DOHH2 (cell line): ENCODE measurements at regions not wholly inside any gene's neighbourhood (a gene's known extent, or its start where the extent isn't known, plus 50 kb on each side); places are given as distances from the start of the nearest gene placed in this dataset.

Experiments
- H3F3A ChIP-seq: fragments of 200-600 bp; sonication (generic), shearing (Covaris generic); 2 replicates; pipeline ENCODE4 v1.6.0; 2016; ENCODE audit warnings: antibody characterized with exemption, mild to moderate bottlenecking; ENCODE audit not compliant: control insufficient read depth, insufficient read depth
- H3K27ac ChIP-seq: fragments of 200-600 bp; sonication (generic); 2 replicates; pipeline ENCODE4 v1.5.1; 2014; ENCODE audit warnings: low read depth, mild to moderate bottlenecking, low read length, moderate library complexity
- H3K27me3 ChIP-seq: fragments of 200-600 bp; sonication (generic); 2 replicates; pipeline ENCODE4 v1.6.1; 2014; ENCODE audit warnings: mild to moderate bottlenecking, low read length, mixed read lengths; ENCODE audit not compliant: control insufficient read depth
- H3K36me3 ChIP-seq: fragments of 200-600 bp; sonication (generic); 2 replicates; pipeline ENCODE4 v1.6.1; 2014; ENCODE audit warnings: mild to moderate bottlenecking, low read length, moderate library complexity, mixed read lengths; ENCODE audit not compliant: control insufficient read depth
- H3K4me1 ChIP-seq: fragments of 200-600 bp; sonication (generic); 2 replicates; pipeline ENCODE4 v1.6.1; 2014; ENCODE audit warnings: mild to moderate bottlenecking, low read length, mixed read lengths; ENCODE audit not compliant: control insufficient read depth
- H3K4me2 ChIP-seq: fragments of 200-600 bp; sonication (generic); 2 replicates; pipeline ENCODE4 v1.6.0; 2014; ENCODE audit warnings: mild to moderate bottlenecking, low read length, moderate library complexity
- H3K4me3 ChIP-seq: fragments of 200-600 bp; sonication (generic); 2 replicates; pipeline ENCODE4 v1.5.1; 2014; ENCODE audit warnings: mild to moderate bottlenecking, low read length, mixed read lengths
- H3K79me2 ChIP-seq: fragments of 200-600 bp; sonication (generic); 2 replicates; pipeline ENCODE4 v1.6.1; 2014; ENCODE audit warnings: mild to moderate bottlenecking, low read length, mixed read lengths; ENCODE audit not compliant: control insufficient read depth
- H3K9me2 ChIP-seq: fragments of 200-600 bp; sonication (generic); replicated peaks from 2 replicates; pipeline ENCODE4 v1.6.1; 2014; ENCODE audit warnings: mild to moderate bottlenecking, low read length, mixed read lengths; ENCODE audit not compliant: control insufficient read depth
- H3K9me3 ChIP-seq: fragments of 200-600 bp; sonication (generic); 2 replicates; pipeline ENCODE4 v1.6.1; 2014; ENCODE audit warnings: antibody characterized with exemption, low read length, mixed read lengths; ENCODE audit not compliant: control insufficient read depth, insufficient read depth
- H4K20me1 ChIP-seq: fragments of 200-600 bp; sonication (generic); 2 replicates; pipeline ENCODE4 v1.6.0; 2014; ENCODE audit warnings: low read depth, mild to moderate bottlenecking, antibody characterized with exemption, low read length, moderate library complexity; ENCODE audit not compliant: control insufficient read depth, insufficient read depth
- EZH2phosphoT487 ChIP-seq: fragments of 200-600 bp; sonication (generic); IDR thresholded peaks from 2 replicates; pipeline ENCODE4 v1.6.1; 2017; ENCODE audit warnings: borderline replicate concordance, mild to moderate bottlenecking, antibody characterized with exemption, low read length, moderate library complexity, mixed read lengths
- TF ChIP-seq, protein P1 (sequence below): fragments of 200-600 bp; sonication (generic); IDR thresholded peaks from one replicate; pipeline ENCODE4 v1.5.1; 2014; ENCODE audit warnings: antibody characterized with exemption, mild to moderate bottlenecking, low read depth, low read length; ENCODE audit not compliant: poor library complexity, severe bottlenecking

DNA sequence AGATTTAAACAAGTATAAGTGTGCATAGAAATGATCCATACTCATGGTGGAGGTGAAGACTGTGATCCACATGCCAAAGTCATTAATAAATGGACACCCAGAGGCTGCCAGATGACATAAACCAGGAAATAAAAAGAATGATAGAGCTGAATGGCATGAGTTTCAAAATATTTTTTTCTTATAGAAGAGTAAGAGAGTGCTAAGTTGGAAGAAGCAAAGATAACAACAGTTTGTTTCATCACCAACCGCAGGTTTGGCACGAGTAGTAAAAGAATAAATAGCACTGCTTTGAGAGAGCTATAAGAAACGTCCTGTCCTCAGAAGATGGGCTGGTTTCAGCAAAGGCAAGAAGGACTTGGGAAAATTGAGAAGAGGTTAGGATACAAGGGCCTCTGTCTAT, 246.9 kb downstream of the UBE3D start:
- H3K4me1 ChIP-seq: no peaks in the 10 kb centered on the region
- no peak overlapping the region for H3K4me2 ChIP-seq
- no peak for TF ChIP-seq EZH2phosphoT487
- TF ChIP-seq, protein P1, sequence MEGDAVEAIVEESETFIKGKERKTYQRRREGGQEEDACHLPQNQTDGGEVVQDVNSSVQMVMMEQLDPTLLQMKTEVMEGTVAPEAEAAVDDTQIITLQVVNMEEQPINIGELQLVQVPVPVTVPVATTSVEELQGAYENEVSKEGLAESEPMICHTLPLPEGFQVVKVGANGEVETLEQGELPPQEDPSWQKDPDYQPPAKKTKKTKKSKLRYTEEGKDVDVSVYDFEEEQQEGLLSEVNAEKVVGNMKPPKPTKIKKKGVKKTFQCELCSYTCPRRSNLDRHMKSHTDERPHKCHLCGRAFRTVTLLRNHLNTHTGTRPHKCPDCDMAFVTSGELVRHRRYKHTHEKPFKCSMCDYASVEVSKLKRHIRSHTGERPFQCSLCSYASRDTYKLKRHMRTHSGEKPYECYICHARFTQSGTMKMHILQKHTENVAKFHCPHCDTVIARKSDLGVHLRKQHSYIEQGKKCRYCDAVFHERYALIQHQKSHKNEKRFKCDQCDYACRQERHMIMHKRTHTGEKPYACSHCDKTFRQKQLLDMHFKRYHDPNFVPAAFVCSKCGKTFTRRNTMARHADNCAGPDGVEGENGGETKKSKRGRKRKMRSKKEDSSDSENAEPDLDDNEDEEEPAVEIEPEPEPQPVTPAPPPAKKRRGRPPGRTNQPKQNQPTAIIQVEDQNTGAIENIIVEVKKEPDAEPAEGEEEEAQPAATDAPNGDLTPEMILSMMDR: no peak
- H3K27me3 ChIP-seq: no peaks in the 10 kb centered on the region
- H3K4me3 ChIP-seq: no peak overlapping the region
- H3F3A ChIP-seq: no peaks in the 10 kb centered on the region
- no peaks in the 10 kb centered on the region for H3K9me2 ChIP-seq
- H3K9me3 ChIP-seq: no peaks in the 10 kb centered on the region
- H3K36me3 ChIP-seq: no peaks in the 10 kb centered on the region
- no peak overlapping the region for H3K27ac ChIP-seq
- no peaks in the 10 kb centered on the region for H3K79me2 ChIP-seq
- H4K20me1 ChIP-seq: no peaks in the 10 kb centered on the region

DNA sequence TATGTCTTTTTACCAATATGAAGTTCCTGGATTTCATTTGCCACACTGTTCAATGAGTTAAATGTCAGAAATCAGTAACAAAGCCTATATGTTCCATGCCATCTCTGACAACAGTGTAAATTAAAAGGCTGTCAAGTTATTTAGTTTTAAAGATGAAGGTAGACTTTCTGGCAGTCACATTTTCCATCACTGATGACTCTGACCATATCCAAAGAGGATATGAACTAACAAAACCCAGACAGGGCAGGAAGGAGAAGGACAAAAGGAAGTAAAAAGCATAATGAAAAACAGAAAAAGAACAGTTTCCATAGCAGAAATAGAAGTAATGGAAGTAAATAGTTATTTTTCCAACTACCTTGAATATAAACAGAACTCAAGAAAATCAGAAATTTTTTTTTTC, 242.3 kb downstream of the UBE3D start:
- no peak overlapping the region for H3K4me3 ChIP-seq
- H3K27ac ChIP-seq: no peak overlapping the region
- H3K27me3 ChIP-seq: no peaks in the 10 kb centered on the region
- no peaks in the 10 kb centered on the region for H4K20me1 ChIP-seq
- no peaks in the 10 kb centered on the region for H3F3A ChIP-seq
- no peak overlapping the region for H3K4me2 ChIP-seq
- no peaks in the 10 kb centered on the region for H3K79me2 ChIP-seq
- no peaks in the 10 kb centered on the region for H3K9me2 ChIP-seq
- no peaks in the 10 kb centered on the region for H3K9me3 ChIP-seq
- no peaks in the 10 kb centered on the region for H3K36me3 ChIP-seq
- no peaks in the 10 kb centered on the region for H3K4me1 ChIP-seq
- TF ChIP-seq, protein P1: no peak
- no peak for TF ChIP-seq EZH2phosphoT487

DNA sequence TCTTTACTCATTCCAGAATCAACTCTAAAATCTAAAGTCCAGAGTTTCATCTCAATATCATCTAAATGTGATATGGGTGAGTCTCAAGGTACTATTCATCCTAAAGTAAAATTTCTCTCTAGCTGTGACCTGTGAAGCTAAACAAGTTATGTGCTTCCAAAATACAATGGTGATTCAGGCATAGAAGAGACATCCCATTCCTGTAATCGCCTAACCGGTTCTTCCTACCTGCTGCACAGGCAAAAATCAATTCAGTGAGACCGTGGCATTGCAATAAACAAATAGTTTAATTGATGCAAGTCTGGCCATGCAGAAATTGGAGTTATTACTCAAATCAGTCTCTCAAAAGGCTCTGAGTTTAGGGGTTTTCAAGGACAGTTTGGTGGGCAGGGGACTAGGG, 232.8 kb downstream of the UBE3D start:
- no peaks in the 10 kb centered on the region for H3F3A ChIP-seq
- no peaks in the 10 kb centered on the region for H3K36me3 ChIP-seq
- H3K27me3 ChIP-seq: no peaks in the 10 kb centered on the region
- no peak overlapping the region for H3K4me2 ChIP-seq
- no peaks in the 10 kb centered on the region for H3K9me2 ChIP-seq
- no peaks in the 10 kb centered on the region for H3K9me3 ChIP-seq
- H3K79me2 ChIP-seq: no peaks in the 10 kb centered on the region
- no peaks in the 10 kb centered on the region for H4K20me1 ChIP-seq
- H3K27ac ChIP-seq: no peak overlapping the region
- H3K4me3 ChIP-seq: no peak overlapping the region
- H3K4me1 ChIP-seq: no peaks in the 10 kb centered on the region
- TF ChIP-seq, protein P1: no peak
- no peak for TF ChIP-seq EZH2phosphoT487

DNA sequence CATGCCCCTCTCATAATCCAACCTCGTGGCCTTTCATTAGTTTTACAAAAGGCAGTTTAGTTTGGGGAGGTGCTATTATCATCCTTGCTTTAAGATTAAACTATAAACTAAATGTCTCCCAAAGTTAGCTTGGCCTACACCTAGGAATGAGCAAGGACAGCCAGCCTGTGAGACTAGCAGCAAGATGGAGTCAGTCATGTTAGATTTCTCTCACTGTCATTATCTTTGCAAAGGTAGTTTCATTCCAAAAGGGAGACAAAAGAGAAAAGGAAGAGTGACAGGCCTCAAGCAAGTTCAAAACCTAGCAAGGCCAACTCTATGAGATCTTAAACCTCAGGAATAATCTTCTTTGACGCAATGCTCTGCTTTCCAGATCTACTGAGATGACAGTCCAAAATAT, 232.2 kb downstream of the UBE3D start:
- Histone ChIP-seq H3K27me3 (no peaks in the 10 kb centered on the region), H3K4me1 (no peaks in the 10 kb centered on the region), H4K20me1 (no peaks in the 10 kb centered on the region), H3K4me2 (no peak overlapping the region), H3K36me3 (no peaks in the 10 kb centered on the region), H3K9me2 (no peaks in the 10 kb centered on the region), H3K79me2 (no peaks in the 10 kb centered on the region), H3K4me3 (no peak overlapping the region), H3K9me3 (no peaks in the 10 kb centered on the region), H3F3A (no peaks in the 10 kb centered on the region), H3K27ac (no peak overlapping the region)
- TF ChIP-seq EZH2phosphoT487: no peak
- TF ChIP-seq, protein P1: no peak
